Type B pancreatic cell (in vitro differentiated cells): ENCODE measurements at regions not wholly inside any gene's neighbourhood (a gene's known extent, or its start where the extent isn't known, plus 50 kb on each side); places are given as distances from the start of the nearest gene placed in this dataset.

Experiments
- DNase-seq: peaks from one replicate; pipeline ENCODE4 v3.0.0; 2021; ENCODE audit warnings: mixed read lengths; ENCODE audit not compliant: unreplicated experiment; ENCODE audit errors: extremely low spot score
- H3K27ac Mint-ChIP-seq: 2 replicates; pipeline ENCODE4 v1.8.0; 2021; ENCODE audit warnings: mild to moderate bottlenecking, mixed read lengths
- H3K27me3 Mint-ChIP-seq: 2 replicates; pipeline ENCODE4 v1.8.0; 2021; ENCODE audit warnings: mixed read lengths
- H3K36me3 Mint-ChIP-seq: 2 replicates; pipeline ENCODE4 v1.8.0; 2021; ENCODE audit warnings: mixed read lengths
- H3K4me1 Mint-ChIP-seq: one replicate; pipeline ENCODE4 v1.8.0; 2021; ENCODE audit warnings: mixed read lengths; ENCODE audit not compliant: unreplicated experiment
- H3K4me3 Mint-ChIP-seq: 2 replicates; pipeline ENCODE4 v1.8.0; 2021; ENCODE audit warnings: mild to moderate bottlenecking, mixed read lengths
- H3K9me3 Mint-ChIP-seq: 2 replicates; pipeline ENCODE4 v1.8.0; 2021; ENCODE audit warnings: mixed read lengths
- CTCF ChIP-seq: fragments of 200-600 bp; sonication (generic); conservative IDR thresholded peaks from 2 replicates; pipeline ENCODE4 v1.5.0; 2021; ENCODE audit warnings: antibody characterized with exemption, mild to moderate bottlenecking

- Mint-ChIP-seq H3K36me3 (no peaks in the 10 kb centered on the region), H3K9me3 (no peaks in the 10 kb centered on the region), H3K4me3 (no peak overlapping the region), H3K27ac (no peak overlapping the region), H3K27me3 (no peaks in the 10 kb centered on the region), H3K4me1 (no peaks in the 10 kb centered on the region)
- no peak for TF ChIP-seq CTCF
- DNase-seq: no peak
Observed at GRCh38 chr3:176824811-176825210, 372.5 kb downstream of the TBL1XR1 start.

- no peaks in the 10 kb centered on the region for H3K4me1 Mint-ChIP-seq
- H3K4me3 Mint-ChIP-seq: no peak overlapping the region
- H3K27me3 Mint-ChIP-seq: no peaks in the 10 kb centered on the region
- H3K36me3 Mint-ChIP-seq: no peaks in the 10 kb centered on the region
- TF ChIP-seq CTCF: no peak
- no peaks in the 10 kb centered on the region for H3K9me3 Mint-ChIP-seq
- no peak overlapping the region for H3K27ac Mint-ChIP-seq
- DNase-seq: no peak
Observed at GRCh38 chr3:176820764-176821163, 376.5 kb downstream of the TBL1XR1 start.

GRCh38 chr3:176816937-176817336 is 380.3 kb downstream of the TBL1XR1 start:
- H3K9me3 Mint-ChIP-seq: no peaks in the 10 kb centered on the region
- H3K27me3 Mint-ChIP-seq: no peaks in the 10 kb centered on the region

GRCh38 chr3:176814285-176814684 is 383.0 kb downstream of the TBL1XR1 start:
- Mint-ChIP-seq H3K36me3 (no peaks in the 10 kb centered on the region), H3K27me3 (no peaks in the 10 kb centered on the region), H3K4me1 (no peaks in the 10 kb centered on the region), H3K4me3 (no peak overlapping the region), H3K27ac (no peak overlapping the region), H3K9me3 (no peaks in the 10 kb centered on the region)
- peak; percentile 80 for TF ChIP-seq CTCF
- DNase-seq: peak; percentile 71

More at GRCh38 chr3:176816937-176817336, 380.3 kb downstream of the TBL1XR1 start:
- no peaks in the 10 kb centered on the region for H3K36me3 Mint-ChIP-seq
- TF ChIP-seq CTCF: no peak
- no peak for DNase-seq
- H3K27ac Mint-ChIP-seq: no peak overlapping the region
- no peaks in the 10 kb centered on the region for H3K4me1 Mint-ChIP-seq
- no peak overlapping the region for H3K4me3 Mint-ChIP-seq

GRCh38 chr3:176807938-176808337 is 389.3 kb downstream of the TBL1XR1 start:
- DNase-seq: no peak
- H3K9me3 Mint-ChIP-seq: no peaks in the 10 kb centered on the region
- no peak for TF ChIP-seq CTCF
- H3K27me3 Mint-ChIP-seq: no peaks in the 10 kb centered on the region
- no peaks in the 10 kb centered on the region for H3K4me1 Mint-ChIP-seq
- no peak overlapping the region for H3K4me3 Mint-ChIP-seq
- no peaks in the 10 kb centered on the region for H3K36me3 Mint-ChIP-seq
- H3K27ac Mint-ChIP-seq: no peak overlapping the region

GRCh38 chr3:176799675-176800074 is 397.6 kb downstream of the TBL1XR1 start:
- Mint-ChIP-seq H3K36me3 (no peaks in the 10 kb centered on the region), H3K4me1 (peaks cover 18% of the 10 kb centered on the region), H3K27ac (peak overlapping the region; percentile 26), H3K4me3 (peak overlapping the region; percentile 60), H3K9me3 (peaks cover 12% of the 10 kb centered on the region), H3K27me3 (no peaks in the 10 kb centered on the region)
- no peak for DNase-seq
- TF ChIP-seq CTCF: no peak
